ENCODE measurements at regions not wholly inside any gene's neighbourhood (a gene's known extent, or its start where the extent isn't known, plus 50 kb on each side); places are given as distances from the start of the nearest gene placed in this dataset.

DNA sequence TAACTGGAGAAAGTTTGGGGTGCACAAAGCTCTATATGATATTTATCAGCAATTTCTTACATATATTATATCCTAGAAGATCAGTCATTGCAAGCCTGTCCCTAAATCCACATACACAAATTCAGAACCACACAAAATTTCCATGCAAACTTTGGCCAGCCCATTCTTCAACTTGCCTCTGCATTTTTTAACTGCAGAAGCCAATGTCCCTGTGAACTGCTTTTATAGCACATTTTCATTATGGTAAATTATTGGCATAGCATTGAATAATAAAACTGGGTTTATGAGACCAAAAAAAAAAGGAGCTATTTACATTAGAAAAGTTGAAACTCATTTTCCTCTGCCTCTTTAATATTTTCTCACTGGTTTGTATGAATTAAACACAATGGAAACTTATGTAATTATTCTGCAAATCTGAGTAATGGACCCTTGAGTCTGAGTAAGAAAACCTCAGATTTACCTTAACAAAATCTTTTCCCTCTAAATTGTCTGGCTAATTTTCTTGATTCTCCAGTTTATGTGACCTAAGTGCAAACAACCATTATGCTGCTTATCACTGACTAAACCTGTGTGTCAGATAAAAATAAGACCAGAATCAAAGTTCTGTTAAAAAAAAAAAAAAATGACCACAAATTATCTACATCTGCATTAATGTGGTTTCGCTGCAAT is 398.9 kb downstream of the EFNA5 start:
- H3K79me1 ChIP-seq (ENCODE audit: low read depth in 1 of 2, low read length in 2 of 2), result no peaks in the 10 kb centered on the region
- no peak overlapping the region for H2AK9ac ChIP-seq (replicated peaks; ENCODE audit: low read depth, low read length, poor library complexity)
- intact Hi-C loops (cut with micrococcal nuclease) (no loop called here), dilution Hi-C loops (cut with HindIII; ENCODE audit: low sequenced_read_pairs, unreplicated experiment) (no loop called here), in situ Hi-C loops (cut with MboI; ENCODE audit: low sequenced_read_pairs) (no loop called here)
- no peak overlapping the region for H3K56ac ChIP-seq (ENCODE audit: extremely low read depth, insufficient read depth, low read length)
- POLR2A ChIA-PET (ENCODE audit: unreplicated experiment), result no interaction called here
- H2AK5ac ChIP-seq (ENCODE audit: low read depth, low read length), result no peak overlapping the region
- no TSS peak for BruUV-seq (replicated peaks)
- CTCF ChIA-PET, result interaction anchor here (0.6 kb wide), 1 partner anchor 15 kb away, joined by 3 read pairs; no protein-coding TSS in a partner anchor
- no peak overlapping the region for H4K8ac ChIP-seq (ENCODE audit: low read depth in 2 of 2, low read length in 2 of 2)
- ATAC-seq (ENCODE audit: low read depth), result no peak
- DNase-seq, result no peak
- no peak overlapping the region for H4K5ac ChIP-seq (ENCODE audit: low read depth, low read length)
- no peaks in the 10 kb centered on the region for H4K20me1 ChIP-seq (ENCODE audit: insufficient read depth, low read length)
- H3K4me2 ChIP-seq (ENCODE audit: low read depth, low read length), result no peak overlapping the region
- no peak overlapping the region for H2BK15ac ChIP-seq (ENCODE audit: low read depth, low read length)
- H3K14ac ChIP-seq (replicated peaks; ENCODE audit: low read depth, low read length), result no peak overlapping the region
- no CpG with 5 or more reads among the region's 1 CpG for WGBS, 2 experiments (ENCODE audit: extremely low coverage in 2 of 2, insufficient read length in 1 of 2)
- H3K9me3 ChIP-seq (ENCODE audit: control insufficient read depth, insufficient read depth, low read length), result no peaks in the 10 kb centered on the region
- H3K4ac ChIP-seq (ENCODE audit: low read depth, low read length), result no peak overlapping the region
- H3K36me3 ChIP-seq (ENCODE audit: control insufficient read depth, insufficient read depth, low read length), result no peaks in the 10 kb centered on the region
- H3K27me3 ChIP-seq (ENCODE audit: control insufficient read depth, insufficient read depth, low read length), result no peaks in the 10 kb centered on the region
- no peak overlapping the region for H3K27ac ChIP-seq (ENCODE audit: insufficient read depth, low read length)
- TF ChIP-seq POLR2A (IDR thresholded peaks at IDR 0.05; ENCODE audit: low read depth, low read length) (no peak), CHD1 (IDR thresholded peaks at IDR 0.05; ENCODE audit: low read depth, low read length) (no peak), RCOR1 (IDR thresholded peaks at IDR 0.05; ENCODE audit: insufficient replicate concordance, low read length) (no peak), USF2 (IDR thresholded peaks at IDR 0.05; ENCODE audit: low read depth, low read length) (no peak), NFE2L2 (IDR thresholded peaks at IDR 0.05; ENCODE audit: low read depth, low read length) (no peak), RFX5 (IDR thresholded peaks at IDR 0.05; ENCODE audit: low read depth, low read length) (no peak), MAZ (IDR thresholded peaks at IDR 0.05; ENCODE audit: borderline replicate concordance, low read depth, low read length) (no peak), MAFK (IDR thresholded peaks at IDR 0.05; ENCODE audit: low read depth, low read length) (no peak), MXI1 (IDR thresholded peaks at IDR 0.05; ENCODE audit: borderline replicate concordance, low read depth, low read length) (no peak), RAD21 (IDR thresholded peaks at IDR 0.05; ENCODE audit: low read length) (no peak), BHLHE40 (IDR thresholded peaks at IDR 0.05; ENCODE audit: low read depth, low read length) (no peak), SMC3 (IDR thresholded peaks at IDR 0.05; ENCODE audit: low read depth, low read length) (no peak)
- TF ChIP-seq, protein P1, sequence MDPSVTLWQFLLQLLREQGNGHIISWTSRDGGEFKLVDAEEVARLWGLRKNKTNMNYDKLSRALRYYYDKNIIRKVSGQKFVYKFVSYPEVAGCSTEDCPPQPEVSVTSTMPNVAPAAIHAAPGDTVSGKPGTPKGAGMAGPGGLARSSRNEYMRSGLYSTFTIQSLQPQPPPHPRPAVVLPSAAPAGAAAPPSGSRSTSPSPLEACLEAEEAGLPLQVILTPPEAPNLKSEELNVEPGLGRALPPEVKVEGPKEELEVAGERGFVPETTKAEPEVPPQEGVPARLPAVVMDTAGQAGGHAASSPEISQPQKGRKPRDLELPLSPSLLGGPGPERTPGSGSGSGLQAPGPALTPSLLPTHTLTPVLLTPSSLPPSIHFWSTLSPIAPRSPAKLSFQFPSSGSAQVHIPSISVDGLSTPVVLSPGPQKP (IDR thresholded peaks at IDR 0.05; ENCODE audit: borderline replicate concordance, low read depth, low read length), result no peak
- H3K23ac ChIP-seq (ENCODE audit: low read depth, low read length), result no peak overlapping the region
- H2BK120ac ChIP-seq (ENCODE audit: low read depth, low read length), result no peak overlapping the region
- no peak overlapping the region for H4K91ac ChIP-seq (ENCODE audit: insufficient read depth, low read depth, low read length)
- H3K4me1 ChIP-seq (ENCODE audit: control insufficient read depth, insufficient read depth, low read length), result peaks cover 2% of the 10 kb centered on the region; the same call in 1 of the 2 replicates
- H3K9me1 ChIP-seq (ENCODE audit: insufficient read depth, low read length), result no peaks in the 10 kb centered on the region; the same call in 1 of the 2 replicates
- no peak overlapping the region for H3K18ac ChIP-seq (ENCODE audit: low read depth, low read length)
- no peak overlapping the region for H3K4me3 ChIP-seq (ENCODE audit: insufficient read depth, low read depth, low read length)
- H3K9ac ChIP-seq (ENCODE audit: low read depth, low read length), result no peak overlapping the region
- H2AFZ ChIP-seq (replicated peaks; ENCODE audit: low read length, poor library complexity), result no peak overlapping the region
- H2BK20ac ChIP-seq (ENCODE audit: low read depth, low read length), result no peak overlapping the region
- no peak overlapping the region for H2BK5ac ChIP-seq (ENCODE audit: low read depth, low read length, poor library complexity, severe bottlenecking)

All from IMR-90 (cell line).